Hepatocyte (in vitro differentiated cells): ENCODE measurements at regions not wholly inside any gene's neighbourhood (a gene's known extent, or its start where the extent isn't known, plus 50 kb on each side); places are given as distances from the start of the nearest gene placed in this dataset.

ENCODE experiments used
- EZH2 ChIP-seq: fragments of 200-600 bp; sonication (generic); IDR thresholded peaks from 2 replicates; pipeline ENCODE4 v1.6.1; 2016; ENCODE audit warnings: antibody characterized with exemption, mild to moderate bottlenecking, borderline replicate concordance
- EZH2phosphoT487 ChIP-seq: fragments of 200-600 bp; sonication (generic); IDR thresholded peaks from one replicate; pipeline ENCODE4 v1.6.1; 2018; ENCODE audit warnings: antibody characterized with exemption, mild to moderate bottlenecking, low read depth, moderate library complexity; ENCODE audit not compliant: unreplicated experiment, severe bottlenecking
- TF ChIP-seq, protein P1 (sequence below): fragments of 200-600 bp; sonication (generic); IDR thresholded peaks from 2 replicates; pipeline ENCODE4 v1.5.1; 2016; ENCODE audit warnings: antibody characterized with exemption, mild to moderate bottlenecking; ENCODE audit not compliant: poor library complexity

DNA sequence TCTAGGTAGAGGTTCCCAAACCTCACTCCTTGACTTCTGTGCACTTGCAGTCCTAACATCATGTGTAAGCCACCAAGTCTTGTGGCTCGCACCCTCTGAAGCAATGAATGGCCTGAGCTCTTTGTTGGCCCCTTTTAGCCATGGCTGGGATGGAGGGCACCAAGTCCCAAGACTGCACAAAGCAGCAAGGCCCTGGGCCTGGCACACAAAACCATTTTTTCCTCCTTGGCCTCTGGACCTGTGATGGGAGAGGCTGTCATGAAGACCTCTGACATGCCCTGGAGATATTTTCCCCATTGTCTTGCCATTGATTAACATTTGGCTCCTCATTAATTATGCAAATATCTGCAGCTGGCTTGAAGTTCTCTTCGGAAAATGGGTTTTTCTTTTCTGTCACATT is 60.3 kb upstream of the MALRD1 start:
- no peak for TF ChIP-seq EZH2
- TF ChIP-seq, protein P1, sequence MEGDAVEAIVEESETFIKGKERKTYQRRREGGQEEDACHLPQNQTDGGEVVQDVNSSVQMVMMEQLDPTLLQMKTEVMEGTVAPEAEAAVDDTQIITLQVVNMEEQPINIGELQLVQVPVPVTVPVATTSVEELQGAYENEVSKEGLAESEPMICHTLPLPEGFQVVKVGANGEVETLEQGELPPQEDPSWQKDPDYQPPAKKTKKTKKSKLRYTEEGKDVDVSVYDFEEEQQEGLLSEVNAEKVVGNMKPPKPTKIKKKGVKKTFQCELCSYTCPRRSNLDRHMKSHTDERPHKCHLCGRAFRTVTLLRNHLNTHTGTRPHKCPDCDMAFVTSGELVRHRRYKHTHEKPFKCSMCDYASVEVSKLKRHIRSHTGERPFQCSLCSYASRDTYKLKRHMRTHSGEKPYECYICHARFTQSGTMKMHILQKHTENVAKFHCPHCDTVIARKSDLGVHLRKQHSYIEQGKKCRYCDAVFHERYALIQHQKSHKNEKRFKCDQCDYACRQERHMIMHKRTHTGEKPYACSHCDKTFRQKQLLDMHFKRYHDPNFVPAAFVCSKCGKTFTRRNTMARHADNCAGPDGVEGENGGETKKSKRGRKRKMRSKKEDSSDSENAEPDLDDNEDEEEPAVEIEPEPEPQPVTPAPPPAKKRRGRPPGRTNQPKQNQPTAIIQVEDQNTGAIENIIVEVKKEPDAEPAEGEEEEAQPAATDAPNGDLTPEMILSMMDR = no peak
- TF ChIP-seq EZH2phosphoT487 = no peak
